CD14-positive monocyte (primary cell): ENCODE measurements at regions not wholly inside any gene's neighbourhood (a gene's known extent, or its start where the extent isn't known, plus 50 kb on each side); places are given as distances from the start of the nearest gene placed in this dataset.

ENCODE experiments used
- DNase-seq, 3 donors: peaks; one replicate each; pipeline ENCODE4 v3.0.0-alpha.2; 2011 to 2022
- H2AFZ ChIP-seq: 2 replicates; pipeline ENCODE4 v1.6.0; 2012; ENCODE audit warnings: mild to moderate bottlenecking, low read depth, low read length, inconsistent platforms; ENCODE audit not compliant: insufficient read depth, poor library complexity, severe bottlenecking
- H3K27ac ChIP-seq, 2 donors: 1 replicate in 1 of 2; 2 replicates in 1 of 2; pipeline ENCODE4 v1.5.1; 2012 to 2013; ENCODE audit warnings: low read length in 2 of 2, control low read depth in 1 of 2, inconsistent platforms in 1 of 2, low read depth in 1 of 2, mild to moderate bottlenecking in 1 of 2
- H3K27me3 ChIP-seq, 2 donors: one replicate each; pipeline versions ENCODE4 v1.6.0 to v1.6.1; 2011 to 2013; ENCODE audit warnings: low read length in 2 of 2; ENCODE audit not compliant: control insufficient read depth in 2 of 2, insufficient read depth in 2 of 2
- H3K36me3 ChIP-seq, 2 donors: replicated peaks in 1 of 2; 1 replicate in 1 of 2; 2 replicates in 1 of 2; pipeline versions ENCODE4 v1.5.1 to v1.6.1; 2012 to 2013; ENCODE audit warnings: low read length in 2 of 2, control low read depth in 1 of 2, inconsistent platforms in 1 of 2, mild to moderate bottlenecking in 1 of 2; ENCODE audit not compliant: insufficient read depth in 2 of 2, control insufficient read depth in 1 of 2
- H3K4me1 ChIP-seq, 2 donors: 1 replicate in 1 of 2; 2 replicates in 1 of 2; pipeline versions ENCODE4 v1.5.1 to v1.6.1; 2012 to 2013; ENCODE audit warnings: low read length in 2 of 2, control low read depth in 1 of 2, inconsistent platforms in 1 of 2, mild to moderate bottlenecking in 1 of 2, moderate library complexity in 1 of 2; ENCODE audit not compliant: insufficient read depth in 2 of 2, control insufficient read depth in 1 of 2
- H3K4me2 ChIP-seq: replicated peaks from 2 replicates; pipeline ENCODE3; 2012; ENCODE audit warnings: low read length, moderate library complexity, mild to moderate bottlenecking; ENCODE audit not compliant: poor library complexity, severe bottlenecking; ENCODE audit errors: extremely low read depth
- H3K4me3 ChIP-seq, 3 experiments: fragments of 200-600 bp in 1 of 3; sonication (generic) in 1 of 3; replicated peaks in 1 of 3; 1 replicate in 2 of 3; 2 replicates in 1 of 3; pipeline ENCODE4 v1.5.1; 2011 to 2013; ENCODE audit warnings: low read length in 3 of 3, mild to moderate bottlenecking in 3 of 3, control low read depth in 2 of 3, low read depth in 2 of 3, inconsistent platforms in 1 of 3, moderate library complexity in 1 of 3
- H3K79me2 ChIP-seq: 2 replicates; pipeline ENCODE4 v1.6.0; 2012; ENCODE audit warnings: mild to moderate bottlenecking, control low read depth, inconsistent platforms, low read length, moderate library complexity; ENCODE audit not compliant: insufficient read depth
- H3K9ac ChIP-seq: 2 replicates; pipeline ENCODE4 v1.6.0; 2017; ENCODE audit warnings: low read length, mild to moderate bottlenecking; ENCODE audit not compliant: insufficient read depth, poor library complexity, severe bottlenecking
- H3K9me3 ChIP-seq, 2 donors: replicated peaks in 1 of 2; 1 replicate in 1 of 2; 2 replicates in 1 of 2; pipeline versions ENCODE4 v1.5.1 to v1.6.1; 2012 to 2013; ENCODE audit warnings: low read length in 2 of 2, control low read depth in 1 of 2; ENCODE audit not compliant: control insufficient read depth in 1 of 2, insufficient read depth in 1 of 2
- H4K20me1 ChIP-seq: 2 replicates; pipeline ENCODE4 v1.6.0; 2012; ENCODE audit warnings: mild to moderate bottlenecking, low read length, control low read depth, moderate library complexity; ENCODE audit not compliant: insufficient read depth
- H3K27ac Mint-ChIP-seq, 7 donors: one replicate each; pipeline ENCODE4 v1.8.0; 2020; ENCODE audit warnings: mild to moderate bottlenecking in 7 of 7, mixed read lengths in 7 of 7, moderate library complexity in 6 of 7, inconsistent platforms in 2 of 7
- H3K27me3 Mint-ChIP-seq, 3 donors: one replicate each; pipeline ENCODE4 v1.8.0; 2021 to 2022; ENCODE audit warnings: low read depth in 3 of 3, mild to moderate bottlenecking in 3 of 3, mixed read lengths in 3 of 3, moderate library complexity in 3 of 3, inconsistent platforms in 1 of 3
- H3K36me3 Mint-ChIP-seq, 2 donors: one replicate each; pipeline ENCODE4 v1.8.0; 2020; ENCODE audit warnings: mixed read lengths in 2 of 2, inconsistent platforms in 1 of 2, mild to moderate bottlenecking in 1 of 2
- H3K4me1 Mint-ChIP-seq: one replicate; pipeline ENCODE4 v1.8.0; 2020; ENCODE audit warnings: mild to moderate bottlenecking, mixed read lengths
- H3K4me3 Mint-ChIP-seq, 2 donors: one replicate each; pipeline ENCODE4 v1.8.0; 2020; ENCODE audit warnings: mild to moderate bottlenecking in 2 of 2, mixed read lengths in 2 of 2, moderate library complexity in 1 of 2
- H3K9me3 Mint-ChIP-seq, 7 donors: one replicate each; pipeline ENCODE4 v1.8.0; 2020 to 2022; ENCODE audit warnings: mixed read lengths in 7 of 7, mild to moderate bottlenecking in 6 of 7, moderate library complexity in 6 of 7, inconsistent platforms in 2 of 7
- CTCF ChIP-seq: fragments of 200-600 bp; IDR thresholded peaks from one replicate; pipeline ENCODE4 v1.8.0; 2022; ENCODE audit warnings: antibody characterized with exemption, mild to moderate bottlenecking
- WGBS: methylation state at CpG from one replicate; pipeline ENCODE4 v1.1.5; 2013; ENCODE audit warnings: missing lambda C conversion rate; ENCODE audit not compliant: insufficient coverage; 5-methylcytosine and 5-hydroxymethylcytosine counted together
- intact Hi-C, 2 donors: fragments of 100-400 bp; cut with micrococcal nuclease; formaldehyde crosslinking; loops; one replicate each; pipeline versions ENCODE4 v1.15.0 to v1.15.1; 2023

GRCh38 chr3:99541181-99541580, 97.2 kb upstream of the COL8A1 start:
- Histone ChIP-seq H3K4me3 (no peak overlapping the region), H3K9ac (no peak overlapping the region), H4K20me1 (no peaks in the 10 kb centered on the region), H3K27me3 (no peaks in the 10 kb centered on the region), H3K79me2 (no peaks in the 10 kb centered on the region), H3K4me1 (no peaks in the 10 kb centered on the region), H2AFZ (no peak overlapping the region), H3K9me3 (no peaks in the 10 kb centered on the region), H3K27ac (no peak overlapping the region), H3K4me2 (no peak overlapping the region), H3K36me3 (no peaks in the 10 kb centered on the region)
- Mint-ChIP-seq H3K27ac (no peak overlapping the region), H3K36me3 (no peaks in the 10 kb centered on the region), H3K27me3 (peaks cover 0 to 2% (median under 1%) of the 10 kb centered on the region in 3 donors), H3K9me3 (peaks cover 0 to 4% (median 0%) of the 10 kb centered on the region in 7 donors), H3K4me1 (no peaks in the 10 kb centered on the region), H3K4me3 (no peak overlapping the region)
- WGBS: no CpG with 5 or more reads among the region's 1 CpG
- TF ChIP-seq CTCF: no peak
- DNase-seq: no peak
- intact Hi-C loops: no loop called here

GRCh38 chr3:99537416-99537815, 101.0 kb upstream of the COL8A1 start:
- H3K4me1 Mint-ChIP-seq: no peaks in the 10 kb centered on the region
- Histone ChIP-seq H3K36me3 (no peaks in the 10 kb centered on the region), H3K27me3 (no peaks in the 10 kb centered on the region), H3K27ac (no peak overlapping the region), H3K79me2 (no peaks in the 10 kb centered on the region), H3K9ac (no peak overlapping the region), H3K4me3 (no peak overlapping the region), H2AFZ (no peak overlapping the region), H3K9me3 (no peaks in the 10 kb centered on the region), H3K4me2 (no peak overlapping the region), H4K20me1 (no peaks in the 10 kb centered on the region), H3K4me1 (no peaks in the 10 kb centered on the region)
- H3K27me3 Mint-ChIP-seq: peaks cover 1 to 3% (median 1%) of the 10 kb centered on the region in 3 donors
- no peak for DNase-seq
- H3K27ac Mint-ChIP-seq: no peak overlapping the region
- no peak overlapping the region for H3K4me3 Mint-ChIP-seq
- WGBS: 90% methylated on average over 1 of the region's 4 CpGs
- intact Hi-C loops: no loop called here
- no peaks in the 10 kb centered on the region for H3K36me3 Mint-ChIP-seq
- TF ChIP-seq CTCF: no peak
- no peaks in the 10 kb centered on the region for H3K9me3 Mint-ChIP-seq
